Mesendoderm (in vitro differentiated cells): ENCODE measurements at regions not wholly inside any gene's neighbourhood (a gene's known extent, or its start where the extent isn't known, plus 50 kb on each side); places are given as distances from the start of the nearest gene placed in this dataset.

Experiments
- DNase-seq: peaks from one replicate; pipeline ENCODE4 v3.0.0; 2013
- H2AK5ac ChIP-seq: 2 replicates; pipeline ENCODE4 v1.6.1; 2013; ENCODE audit warnings: low read length, inconsistent platforms
- H2BK120ac ChIP-seq: 2 replicates; pipeline ENCODE4 v1.6.1; 2013; ENCODE audit warnings: low read depth, mild to moderate bottlenecking, low read length, moderate library complexity, mixed read lengths
- H2BK15ac ChIP-seq: replicated peaks from 2 replicates; pipeline ENCODE4 v1.6.1; 2013; ENCODE audit warnings: low read depth, mild to moderate bottlenecking, moderate library complexity
- H2BK5ac ChIP-seq: 2 replicates; pipeline ENCODE4 v1.6.1; 2013; ENCODE audit warnings: low read length, inconsistent platforms
- H3K18ac ChIP-seq: 2 replicates; pipeline ENCODE4 v1.6.1; 2013; ENCODE audit warnings: mild to moderate bottlenecking, low read length, mixed read lengths
- H3K23ac ChIP-seq: one replicate; pipeline ENCODE4 v1.6.1; 2013; ENCODE audit warnings: low read length
- H3K27ac ChIP-seq: 2 replicates; pipeline ENCODE4 v1.5.1; 2013; ENCODE audit warnings: low read depth, mild to moderate bottlenecking, inconsistent platforms, low read length, moderate library complexity
- H3K27me3 ChIP-seq: 2 replicates; pipeline ENCODE4 v1.6.1; 2013; ENCODE audit warnings: low read length, control low read depth, mild to moderate bottlenecking, inconsistent platforms; ENCODE audit not compliant: insufficient read depth, poor library complexity
- H3K36me3 ChIP-seq: 2 replicates; pipeline ENCODE4 v1.6.1; 2013; ENCODE audit warnings: low read length, inconsistent platforms; ENCODE audit not compliant: control insufficient read depth, insufficient read depth
- H3K4ac ChIP-seq: one replicate; pipeline ENCODE4 v1.6.1; 2013; ENCODE audit warnings: low read depth, mild to moderate bottlenecking, low read length, moderate library complexity
- H3K4me1 ChIP-seq: 2 replicates; pipeline ENCODE4 v1.6.1; 2013; ENCODE audit warnings: low read depth, low read length, inconsistent platforms; ENCODE audit not compliant: control insufficient read depth
- H3K4me2 ChIP-seq: 2 replicates; pipeline ENCODE4 v1.6.1; 2013; ENCODE audit warnings: low read length
- H3K4me3 ChIP-seq: 2 replicates; pipeline ENCODE4 v1.5.1; 2013; ENCODE audit warnings: mild to moderate bottlenecking, low read length
- H3K56ac ChIP-seq: one replicate; pipeline ENCODE4 v1.6.1; 2013; ENCODE audit warnings: low read length
- H3K79me1 ChIP-seq: 2 replicates; pipeline ENCODE4 v1.6.1; 2013; ENCODE audit warnings: low read length, inconsistent platforms
- H3K79me2 ChIP-seq: 2 replicates; pipeline ENCODE4 v1.6.1; 2013; ENCODE audit warnings: mild to moderate bottlenecking, low read length; ENCODE audit not compliant: control insufficient read depth, insufficient read depth
- H3K9ac ChIP-seq: 2 replicates; pipeline ENCODE4 v1.6.1; 2013; ENCODE audit warnings: low read length, inconsistent platforms
- H4K5ac ChIP-seq: one replicate; pipeline ENCODE4 v1.6.1; 2013; ENCODE audit warnings: low read length
- H4K8ac ChIP-seq: one replicate; pipeline ENCODE4 v1.6.1; 2013; ENCODE audit warnings: low read depth, mild to moderate bottlenecking, control low read depth, low read length, moderate library complexity
- WGBS: extraction: QIAGEN DNeasy Blood & Tissue Kit; methylation state at CpG from one replicate; pipeline ENCODE4 v1.1.7; 2013; ENCODE audit warnings: low lambda C conversion rate, missing lambda C conversion rate; ENCODE audit not compliant: insufficient coverage; ENCODE audit errors: extremely low coverage; 5-methylcytosine and 5-hydroxymethylcytosine counted together

GRCh38 chr18:64668461-64668962, 519.6 kb upstream of the LINC00305 start:
- no peaks in the 10 kb centered on the region for H3K36me3 ChIP-seq
- H2AK5ac ChIP-seq = no peak overlapping the region
- H3K9ac ChIP-seq = no peak overlapping the region
- DNase-seq = peak; percentile 11
- H3K56ac ChIP-seq = no peak overlapping the region
- no peak overlapping the region for H3K27ac ChIP-seq
- no peak overlapping the region for H4K5ac ChIP-seq
- no peaks in the 10 kb centered on the region for H3K27me3 ChIP-seq
- no peaks in the 10 kb centered on the region for H3K79me1 ChIP-seq
- no peak overlapping the region for H2BK15ac ChIP-seq
- no peak overlapping the region for H4K8ac ChIP-seq
- no peaks in the 10 kb centered on the region for H3K4me1 ChIP-seq
- no CpG with 5 or more reads among the region's 1 CpG for WGBS
- peak overlapping the region; percentile 28 for H3K18ac ChIP-seq
- no peak overlapping the region for H3K4me3 ChIP-seq
- H2BK5ac ChIP-seq = no peak overlapping the region
- H2BK120ac ChIP-seq = no peak overlapping the region
- H3K79me2 ChIP-seq = no peaks in the 10 kb centered on the region
- no peak overlapping the region for H3K4me2 ChIP-seq
- H3K4ac ChIP-seq = no peak overlapping the region
- no peak overlapping the region for H3K23ac ChIP-seq

- no peak overlapping the region for H3K4me3 ChIP-seq
- H3K18ac ChIP-seq = no peak overlapping the region
- no peak overlapping the region for H3K27ac ChIP-seq
- H3K9ac ChIP-seq = no peak overlapping the region
- H3K36me3 ChIP-seq = no peaks in the 10 kb centered on the region
- no peak overlapping the region for H2BK120ac ChIP-seq
- no CpG with 5 or more reads among the region's 2 CpGs for WGBS
- no peaks in the 10 kb centered on the region for H3K79me1 ChIP-seq
- no peak overlapping the region for H3K23ac ChIP-seq
- H3K4me2 ChIP-seq = no peak overlapping the region
- H3K79me2 ChIP-seq = no peaks in the 10 kb centered on the region
- no peak overlapping the region for H2BK15ac ChIP-seq
- DNase-seq = no peak
- H3K27me3 ChIP-seq = no peaks in the 10 kb centered on the region
- no peak overlapping the region for H3K4ac ChIP-seq
- H3K4me1 ChIP-seq = no peaks in the 10 kb centered on the region
- H2AK5ac ChIP-seq = no peak overlapping the region
- H4K8ac ChIP-seq = no peak overlapping the region
- H2BK5ac ChIP-seq = no peak overlapping the region
- H3K56ac ChIP-seq = no peak overlapping the region
- H4K5ac ChIP-seq = no peak overlapping the region
These were observed 514.2 kb upstream of the LINC00305 start for GRCh38 chr18:64663086-64663485.

- H3K18ac ChIP-seq = no peak overlapping the region
- no peaks in the 10 kb centered on the region for H3K27me3 ChIP-seq
- H2AK5ac ChIP-seq = no peak overlapping the region
- no peak overlapping the region for H3K4me2 ChIP-seq
- H3K9ac ChIP-seq = no peak overlapping the region
- H2BK15ac ChIP-seq = no peak overlapping the region
- no peaks in the 10 kb centered on the region for H3K79me1 ChIP-seq
- no peak overlapping the region for H4K5ac ChIP-seq
- H3K27ac ChIP-seq = no peak overlapping the region
- DNase-seq = peak; percentile 12
- no peak overlapping the region for H3K56ac ChIP-seq
- H3K4me3 ChIP-seq = no peak overlapping the region
- WGBS = no CpG with 5 or more reads among the region's 4 CpGs
- H3K79me2 ChIP-seq = no peaks in the 10 kb centered on the region
- no peak overlapping the region for H4K8ac ChIP-seq
- H2BK120ac ChIP-seq = no peak overlapping the region
- no peak overlapping the region for H3K4ac ChIP-seq
- H3K23ac ChIP-seq = no peak overlapping the region
- no peaks in the 10 kb centered on the region for H3K36me3 ChIP-seq
- no peaks in the 10 kb centered on the region for H3K4me1 ChIP-seq
- no peak overlapping the region for H2BK5ac ChIP-seq
These were observed 510.3 kb upstream of the LINC00305 start for GRCh38 chr18:64659196-64659595.

- H3K36me3 ChIP-seq = no peaks in the 10 kb centered on the region
- no peak for DNase-seq
- H3K27me3 ChIP-seq = no peaks in the 10 kb centered on the region
- no peak overlapping the region for H3K23ac ChIP-seq
- no peak overlapping the region for H2AK5ac ChIP-seq
- no peak overlapping the region for H3K4ac ChIP-seq
- H3K9ac ChIP-seq = no peak overlapping the region
- no peak overlapping the region for H3K4me2 ChIP-seq
- no peak overlapping the region for H2BK15ac ChIP-seq
- no peak overlapping the region for H3K56ac ChIP-seq
- H2BK120ac ChIP-seq = no peak overlapping the region
- H3K4me3 ChIP-seq = no peak overlapping the region
- H3K79me2 ChIP-seq = no peaks in the 10 kb centered on the region
- no peak overlapping the region for H4K8ac ChIP-seq
- no peak overlapping the region for H4K5ac ChIP-seq
- no peak overlapping the region for H2BK5ac ChIP-seq
- H3K4me1 ChIP-seq = no peaks in the 10 kb centered on the region
- WGBS = no CpG with 5 or more reads among the region's 4 CpGs
- no peak overlapping the region for H3K27ac ChIP-seq
- H3K18ac ChIP-seq = no peak overlapping the region
- H3K79me1 ChIP-seq = no peaks in the 10 kb centered on the region
These were observed 504.2 kb upstream of the LINC00305 start for GRCh38 chr18:64653068-64653467.

- Histone ChIP-seq H3K4me3 (no peak overlapping the region), H3K56ac (no peak overlapping the region), H3K4me2 (no peak overlapping the region), H3K27ac (no peak overlapping the region), H3K36me3 (no peaks in the 10 kb centered on the region), H2BK5ac (no peak overlapping the region), H3K23ac (no peak overlapping the region), H3K4me1 (no peaks in the 10 kb centered on the region), H2BK15ac (no peak overlapping the region), H3K9ac (no peak overlapping the region), H4K5ac (no peak overlapping the region), H4K8ac (no peak overlapping the region), H3K18ac (no peak overlapping the region), H3K79me1 (no peaks in the 10 kb centered on the region), H3K4ac (no peak overlapping the region), H3K27me3 (no peaks in the 10 kb centered on the region), H3K79me2 (no peaks in the 10 kb centered on the region), H2AK5ac (no peak overlapping the region), H2BK120ac (no peak overlapping the region)
- no peak for DNase-seq
- WGBS = no CpG with 5 or more reads among the region's 2 CpGs
These were observed 501.2 kb upstream of the LINC00305 start for GRCh38 chr18:64650068-64650467.

GRCh38 chr18:64645753-64646152, 496.9 kb upstream of the LINC00305 start:
- no peak overlapping the region for H3K4me2 ChIP-seq
- H3K4me3 ChIP-seq = no peak overlapping the region
- H2BK5ac ChIP-seq = no peak overlapping the region
- DNase-seq = no peak
- no peak overlapping the region for H2BK120ac ChIP-seq
- peak overlapping the region; percentile 10 for H3K23ac ChIP-seq
- no peaks in the 10 kb centered on the region for H3K36me3 ChIP-seq
- H3K9ac ChIP-seq = no peak overlapping the region
- H3K79me1 ChIP-seq = no peaks in the 10 kb centered on the region
- no peak overlapping the region for H4K5ac ChIP-seq
- no CpG with 5 or more reads among the region's 5 CpGs for WGBS
- H3K4me1 ChIP-seq = no peaks in the 10 kb centered on the region
- no peaks in the 10 kb centered on the region for H3K79me2 ChIP-seq
- H3K4ac ChIP-seq = no peak overlapping the region
- no peak overlapping the region for H3K27ac ChIP-seq
- H3K27me3 ChIP-seq = no peaks in the 10 kb centered on the region
- H2AK5ac ChIP-seq = no peak overlapping the region
- no peak overlapping the region for H3K56ac ChIP-seq
- H3K18ac ChIP-seq = no peak overlapping the region
- no peak overlapping the region for H2BK15ac ChIP-seq
- no peak overlapping the region for H4K8ac ChIP-seq
